Fibroblast of pulmonary artery (primary cell): ENCODE measurements at regions not wholly inside any gene's neighbourhood (a gene's known extent, or its start where the extent isn't known, plus 50 kb on each side); places are given as distances from the start of the nearest gene placed in this dataset.

Experiments used
- DNase-seq: peaks from one replicate; pipeline ENCODE4 v3.0.0-alpha.2; 2010; ENCODE audit warnings: low read depth
- H3K4me3 ChIP-seq: replicated peaks from 2 replicates; pipeline ENCODE4 v1.5.1; 2011; ENCODE audit warnings: low read depth, mild to moderate bottlenecking, control low read depth, low read length, moderate library complexity
- CTCF ChIP-seq: IDR thresholded peaks from 2 replicates; pipeline ENCODE4 v1.5.1; 2011; ENCODE audit warnings: mild to moderate bottlenecking, control low read depth, low read length, inconsistent platforms; ENCODE audit errors: missing control alignments

- no peak for TF ChIP-seq CTCF
- DNase-seq: no peak
- H3K4me3 ChIP-seq: no peak overlapping the region
Measured at GRCh38 chr4:8775751-8776355, 95.8 kb downstream of the HMX1 start.

- H3K4me3 ChIP-seq: no peak overlapping the region
- TF ChIP-seq CTCF: no peak
- no peak for DNase-seq
Measured at GRCh38 chr4:8775121-8775520, 96.5 kb downstream of the HMX1 start.

- DNase-seq: no peak
- no peak for TF ChIP-seq CTCF
- H3K4me3 ChIP-seq: no peak overlapping the region
Measured at GRCh38 chr4:8774071-8774470, 97.6 kb downstream of the HMX1 start.

- TF ChIP-seq CTCF: no peak
- DNase-seq: no peak
Measured at GRCh38 chr4:8773124-8773931, 98.3 kb downstream of the HMX1 start.

GRCh38 chr4:8772499-8773123 is 99.0 kb downstream of the HMX1 start:
- no peak overlapping the region for H3K4me3 ChIP-seq
- no peak for DNase-seq
- no peak for TF ChIP-seq CTCF

More at GRCh38 chr4:8773124-8773931, 98.3 kb downstream of the HMX1 start:
- H3K4me3 ChIP-seq: no peak overlapping the region

GRCh38 chr4:8771666-8772065 is 100.0 kb downstream of the HMX1 start:
- TF ChIP-seq CTCF: no peak
- H3K4me3 ChIP-seq: no peak overlapping the region
- no peak for DNase-seq
